K562 (cell line): ENCODE measurements at regions not wholly inside any gene's neighbourhood (a gene's known extent, or its start where the extent isn't known, plus 50 kb on each side); places are given as distances from the start of the nearest gene placed in this dataset.

Experiments used
- ATAC-seq: fragments of 200-7000 bp; cut with Tn5 transposase; 3 replicates; pipeline ENCODE4 v1.9.1; 2020; ENCODE audit warnings: moderate library complexity
- BruUV-seq: library from RNA; stranded (reverse); fragments of 400-500 nt; replicated peaks from 2 replicates; lab custom pipeline; 2021; lab: Mats Ljungman, UMichigan
- CTCF ChIA-PET: fragments of 300-600 bp; formaldehyde crosslinking; extraction: SDS; loops from one replicate; lab custom pipeline; 2021; ENCODE audit warnings: low intra/inter-chr PET ratio; lab: Yijun Ruan, JAX
- POLR2A ChIA-PET: fragments of 300-600, 350-650 bp; sonication (Branson Sonifier 250); formaldehyde crosslinking; extraction: SDS; loops from one replicate; lab custom pipeline; 2021; ENCODE audit warnings: antibody characterized with exemption, inconsistent platforms; lab: Yijun Ruan, JAX
- DNase-seq, 4 experiments: peaks; one replicate each; pipeline versions ENCODE4 v3.0.0 to v3.0.0-alpha.2; 2011 to 2018; ENCODE audit warnings: low spot score in 3 of 4, mixed read lengths in 3 of 4; ENCODE audit errors: extremely low read depth in 1 of 4
- FAIRE-seq: peaks from 2 replicates; lab custom pipeline; 2011; peaks lifted over from hg19 to GRCh38; lab: Jason Lieb, UNC
- H2AFZ ChIP-seq: 2 replicates; pipeline ENCODE4 v1.6.0; 2011; ENCODE audit warnings: low read depth, low read length, control low read depth, inconsistent platforms
- H3K27ac ChIP-seq: fragments of 200-600 bp; 3 replicates; pipeline ENCODE4 v1.8.0; 2011; ENCODE audit warnings: low read depth, mild to moderate bottlenecking, control low read depth, inconsistent platforms, low read length, moderate library complexity, mixed read lengths; ENCODE audit errors: extremely low read depth
- H3K27me3 ChIP-seq, 2 experiments: fragments of 300-600 bp in 1 of 2; 2 replicates in 1 of 2; 3 replicates in 1 of 2; pipeline versions ENCODE4 v1.6.0 to v1.8.0; 2011; ENCODE audit warnings: inconsistent platforms in 2 of 2, low read length in 2 of 2, mild to moderate bottlenecking in 1 of 2, mixed read lengths in 1 of 2, moderate library complexity in 1 of 2; ENCODE audit not compliant: control insufficient read depth in 2 of 2, insufficient read depth in 2 of 2
- H3K36me3 ChIP-seq: fragments of 300-600 bp; 3 replicates; pipeline ENCODE4 v1.8.0; 2011; ENCODE audit warnings: mild to moderate bottlenecking, low read length, inconsistent platforms; ENCODE audit not compliant: control insufficient read depth, insufficient read depth
- H3K4me1 ChIP-seq, 2 experiments: fragments of 200-600 bp in 1 of 2; replicated peaks in 1 of 2; 2 replicates in 1 of 2; 3 replicates in 1 of 2; pipeline versions ENCODE4 v1.5.1 to v1.8.0; 2011; ENCODE audit warnings: inconsistent platforms in 2 of 2, low read length in 2 of 2, mild to moderate bottlenecking in 1 of 2, mixed read lengths in 1 of 2, moderate library complexity in 1 of 2; ENCODE audit not compliant: control insufficient read depth in 2 of 2, insufficient read depth in 2 of 2
- H3K4me2 ChIP-seq: 2 replicates; pipeline ENCODE4 v1.6.1; 2011; ENCODE audit warnings: low read length, control low read depth, inconsistent platforms, mixed read lengths; ENCODE audit not compliant: insufficient read depth
- H3K4me3 ChIP-seq: fragments of 200-600 bp; sonication (generic), shearing (Covaris generic); 2 replicates; pipeline ENCODE4 v1.5.1; 2016; ENCODE audit warnings: control low read depth, inconsistent platforms
- H3K79me2 ChIP-seq: fragments of 200-600 bp; 3 replicates; pipeline ENCODE4 v1.8.0; 2011; ENCODE audit warnings: low read length, inconsistent platforms; ENCODE audit not compliant: control insufficient read depth, insufficient read depth
- H3K9ac ChIP-seq, 2 experiments: 2 replicates each; pipeline versions ENCODE4 v1.6.0 to v1.6.1; 2011; ENCODE audit warnings: low read depth in 2 of 2, low read length in 2 of 2, control low read depth in 1 of 2, inconsistent platforms in 1 of 2, mild to moderate bottlenecking in 1 of 2, mixed read lengths in 1 of 2; ENCODE audit not compliant: insufficient read depth in 1 of 2
- H3K9me1 ChIP-seq: one replicate; pipeline ENCODE4 v1.6.0; 2011; ENCODE audit warnings: inconsistent platforms, mild to moderate bottlenecking, low read length, moderate library complexity; ENCODE audit not compliant: control insufficient read depth, insufficient read depth
- H3K9me3 ChIP-seq: replicated peaks from 2 replicates; pipeline ENCODE4 v1.5.1; 2011; ENCODE audit warnings: low read depth, low read length, inconsistent platforms; ENCODE audit not compliant: control insufficient read depth, insufficient read depth
- H4K20me1 ChIP-seq: replicated peaks from 2 replicates; pipeline ENCODE4 v1.6.1; 2011; ENCODE audit warnings: low read length, inconsistent platforms, mixed read lengths; ENCODE audit not compliant: control insufficient read depth, insufficient read depth
- ATF4 ChIP-seq: fragments of 450-650 bp; formaldehyde crosslinking; IDR thresholded peaks from 2 replicates; pipeline ENCODE4 v1.4.0; 2022; ENCODE audit warnings: mild to moderate bottlenecking, moderate library complexity
- ATF7 ChIP-seq: fragments of 450-650 bp; IDR thresholded peaks from 2 replicates; pipeline ENCODE4 v1.7.1; 2014; ENCODE audit warnings: mild to moderate bottlenecking, moderate library complexity
- FOXJ3 ChIP-seq: sonication (generic); formaldehyde crosslinking; IDR thresholded peaks from 2 replicates; pipeline ENCODE4 v1.4.0; 2020; ENCODE audit warnings: mild to moderate bottlenecking, missing genetic modification reagents
- GMEB1 ChIP-seq: fragments of 250-450 bp; sonication (Bioruptor Pico); IDR thresholded peaks from 2 replicates; pipeline ENCODE4 v1.4.0; 2020; ENCODE audit warnings: mild to moderate bottlenecking
- PURB ChIP-seq: sonication (generic); formaldehyde crosslinking; IDR thresholded peaks from 2 replicates; pipeline ENCODE4 v1.9.0; 2021; ENCODE audit warnings: low read depth, mild to moderate bottlenecking, missing genetic modification reagents
- SMAD4 ChIP-seq: fragments of 250-450 bp; sonication (Bioruptor Pico); conservative IDR thresholded peaks from 2 replicates; pipeline ENCODE4 v1.8.0; 2021; ENCODE audit warnings: inconsistent platforms, mild to moderate bottlenecking, moderate library complexity
- ZNF146 ChIP-seq: IDR thresholded peaks from one replicate; pipeline ENCODE4 v1.6.1; 2018; ENCODE audit warnings: missing compliant biosample characterization; ENCODE audit not compliant: unreplicated experiment
- ZNF318 ChIP-seq, 2 experiments: fragments of 450-650 bp; IDR thresholded peaks; 2 replicates each; pipeline ENCODE4 v1.6.1; 2016; ENCODE audit warnings: mild to moderate bottlenecking in 2 of 2, borderline replicate concordance in 1 of 2, low read depth in 1 of 2, moderate library complexity in 1 of 2
- ZNF586 ChIP-seq: fragments of 450-650 bp; formaldehyde crosslinking; conservative IDR thresholded peaks from 2 replicates; pipeline ENCODE4 v1.4.0; 2020; ENCODE audit warnings: mild to moderate bottlenecking, moderate library complexity
- ZNF699 ChIP-seq: fragments of 250-450 bp; sonication (Bioruptor Pico); IDR thresholded peaks from 2 replicates; pipeline ENCODE4 v1.8.0; 2021; ENCODE audit warnings: mild to moderate bottlenecking, moderate library complexity; ENCODE audit not compliant: insufficient replicate concordance
- WGBS: fragments of 100-300 bp; shearing (Covaris generic); methylation state at CpG from one replicate; pipeline ENCODE4 v1.1.6; 2016; ENCODE audit warnings: low coverage, mixed read lengths; ENCODE audit not compliant: insufficient coverage; ENCODE audit errors: missing lambda C conversion rate; 5-methylcytosine and 5-hydroxymethylcytosine counted together
- in situ Hi-C: fragments of 300-500 bp; cut with MboI; formaldehyde crosslinking; loops from 4 replicates; pipeline ENCODE4 v1.15.0; 2018; ENCODE audit warnings: inconsistent platforms, mixed read lengths
- intact Hi-C: fragments of 100-400 bp; cut with micrococcal nuclease; formaldehyde crosslinking; loops from 2 replicates; pipeline ENCODE4 v1.14.2; 2022

GRCh38 chr12:42798811-42799438, 209.4 kb upstream of the PRICKLE1 start:
- Histone ChIP-seq H2AFZ (no peak overlapping the region), H3K9me3 (no peaks in the 10 kb centered on the region), H3K4me1 (no peaks in the 10 kb centered on the region; a peak in 1 of 5 replicates), H3K9me1 (no peaks in the 10 kb centered on the region), H3K4me3 (no peak overlapping the region), H3K27ac (no peak overlapping the region), H4K20me1 (no peaks in the 10 kb centered on the region), H3K4me2 (no peak overlapping the region), H3K27me3 (no peaks in the 10 kb centered on the region), H3K79me2 (no peaks in the 10 kb centered on the region), H3K9ac (no peak overlapping the region), H3K36me3 (no peaks in the 10 kb centered on the region)
- intact Hi-C loops (no loop called here), in situ Hi-C loops (no loop called here)
- 20% methylated on average over 2 of the region's 2 CpGs for WGBS
- POLR2A ChIA-PET, result no interaction called here
- CTCF ChIA-PET, result no interaction called here
- no peak for ATAC-seq
- DNase-seq, result no peak
- FAIRE-seq, result no peak
- BruUV-seq, result no TSS peak
- TF ChIP-seq ZNF586 (no peak), ATF4 (CRISPR knock-in tag) (no peak), FOXJ3 (CRISPR knock-in tag) (no peak), ATF7 (no peak), SMAD4 (CRISPR knock-in tag) (no peak), ZNF146 (CRISPR knock-in tag) (no peak), ZNF318 (IDR thresholded peaks at IDR 0.05; ENCODE audit: borderline replicate concordance in 1 of 2, low read depth in 1 of 2) (no peak), PURB (CRISPR knock-in tag) (no peak), GMEB1 (no peak), ZNF699 (no peak)
